SJCRH30 (cell line): ENCODE measurements at regions not wholly inside any gene's neighbourhood (a gene's known extent, or its start where the extent isn't known, plus 50 kb on each side); places are given as distances from the start of the nearest gene placed in this dataset.
"Not testable (repeated sequence)": the region's sequence is repeated elsewhere in the genome, so short reads cannot be mapped to it uniquely, and the experiment has no call there.

Source experiments
- DNase-seq, 2 experiments: peaks; one replicate each; pipeline ENCODE4 v3.0.0-alpha.2; 2015 to 2020
- H3K27ac ChIP-seq: fragments of 250-450 bp; sonication (Bioruptor Pico); 2 replicates; pipeline ENCODE4 v1.5.1; 2020; ENCODE audit warnings: mild to moderate bottlenecking, moderate library complexity
- H3K27me3 ChIP-seq: fragments of 250-450 bp; sonication (Bioruptor Pico); 2 replicates; pipeline ENCODE4 v1.5.1; 2020; ENCODE audit warnings: mild to moderate bottlenecking, moderate library complexity
- H3K36me3 ChIP-seq: fragments of 250-450 bp; sonication (Bioruptor Pico); 2 replicates; pipeline ENCODE4 v1.5.1; 2020; ENCODE audit warnings: mild to moderate bottlenecking, moderate library complexity
- H3K4me1 ChIP-seq: fragments of 250-450 bp; sonication (Bioruptor Pico); 2 replicates; pipeline ENCODE4 v1.5.1; 2020; ENCODE audit warnings: mild to moderate bottlenecking, moderate library complexity
- H3K4me3 ChIP-seq: fragments of 250-450 bp; sonication (Bioruptor Pico); 2 replicates; pipeline ENCODE4 v1.5.1; 2020; ENCODE audit warnings: mild to moderate bottlenecking, moderate library complexity
- H3K9me3 ChIP-seq: fragments of 250-450 bp; sonication (Bioruptor Pico); replicated peaks from 2 replicates; pipeline ENCODE4 v1.5.1; 2020; ENCODE audit warnings: mild to moderate bottlenecking, moderate library complexity

- Histone ChIP-seq H3K27ac (no peak overlapping the region), H3K9me3 (no peaks in the 10 kb centered on the region), H3K27me3 (no peaks in the 10 kb centered on the region), H3K4me3 (no peak overlapping the region), H3K4me1 (no peaks in the 10 kb centered on the region), H3K36me3 (no peaks in the 10 kb centered on the region)
- no peak for DNase-seq
These were observed 88.8 kb downstream of the OAT start for GRCh38 chr10:124329941-124330340.

- no peak for DNase-seq
- no peak overlapping the region for H3K4me3 ChIP-seq
- H3K27me3 ChIP-seq: no peaks in the 10 kb centered on the region
- H3K9me3 ChIP-seq: no peaks in the 10 kb centered on the region
- H3K4me1 ChIP-seq: no peaks in the 10 kb centered on the region
- no peak overlapping the region for H3K27ac ChIP-seq
- no peaks in the 10 kb centered on the region for H3K36me3 ChIP-seq
These were observed 89.4 kb downstream of the OAT start for GRCh38 chr10:124329362-124329761.

DNA sequence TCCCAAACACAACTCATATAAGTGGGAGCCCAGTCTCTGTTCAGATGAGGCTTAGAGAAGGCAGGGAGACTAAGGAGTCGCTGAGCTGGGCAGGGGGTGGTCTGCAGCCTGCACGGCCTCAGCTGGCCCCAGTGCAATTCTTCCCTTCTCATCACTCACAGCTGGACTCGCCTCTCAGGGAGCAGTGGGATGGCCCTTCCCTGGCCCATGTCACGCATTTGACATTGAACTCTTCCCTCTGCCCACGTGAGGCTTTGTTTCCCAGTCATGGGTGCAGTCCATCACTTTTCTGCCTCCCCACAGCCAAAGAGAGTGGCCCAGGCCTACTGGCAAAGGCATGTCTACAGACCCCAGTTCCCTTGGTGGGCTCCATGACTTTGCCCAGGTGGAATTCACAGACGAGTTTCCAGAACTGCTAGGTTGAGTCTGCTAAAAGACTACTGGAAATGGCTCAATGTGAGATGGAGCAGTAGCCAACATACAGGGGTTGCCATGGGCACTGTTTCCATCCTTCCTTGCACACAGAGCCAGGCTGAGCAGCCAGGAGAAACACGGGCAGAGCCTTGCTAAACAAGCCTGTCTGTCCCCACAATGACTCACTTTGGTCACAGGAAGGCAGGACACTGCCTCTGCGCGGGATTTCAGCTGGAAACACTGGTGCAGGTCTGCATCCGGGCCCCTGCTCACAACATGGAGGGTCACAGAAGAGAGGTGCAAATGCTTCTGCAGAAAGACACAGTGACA, 90.1 kb downstream of the OAT start:
- Histone ChIP-seq H3K27ac (no peak overlapping the region), H3K27me3 (no peaks in the 10 kb centered on the region), H3K4me1 (no peaks in the 10 kb centered on the region), H3K36me3 (no peaks in the 10 kb centered on the region), H3K4me3 (no peak overlapping the region), H3K9me3 (no peaks in the 10 kb centered on the region)
- no peak for DNase-seq

- H3K27me3 ChIP-seq: no peaks in the 10 kb centered on the region
- H3K9me3 ChIP-seq: no peaks in the 10 kb centered on the region
- H3K36me3 ChIP-seq: no peaks in the 10 kb centered on the region
- no peaks in the 10 kb centered on the region for H3K4me1 ChIP-seq
- DNase-seq: no peak
- H3K4me3 ChIP-seq: no peak overlapping the region
- H3K27ac ChIP-seq: no peak overlapping the region
These were observed 92.6 kb downstream of the OAT start for GRCh38 chr10:124325998-124326636.

- Histone ChIP-seq H3K27me3 (no peaks in the 10 kb centered on the region), H3K27ac (no peak overlapping the region), H3K9me3 (no peaks in the 10 kb centered on the region), H3K4me3 (no peak overlapping the region), H3K4me1 (no peaks in the 10 kb centered on the region), H3K36me3 (no peaks in the 10 kb centered on the region)
- no peak for DNase-seq
These were observed 93.1 kb downstream of the OAT start for GRCh38 chr10:124325633-124325914.

DNA sequence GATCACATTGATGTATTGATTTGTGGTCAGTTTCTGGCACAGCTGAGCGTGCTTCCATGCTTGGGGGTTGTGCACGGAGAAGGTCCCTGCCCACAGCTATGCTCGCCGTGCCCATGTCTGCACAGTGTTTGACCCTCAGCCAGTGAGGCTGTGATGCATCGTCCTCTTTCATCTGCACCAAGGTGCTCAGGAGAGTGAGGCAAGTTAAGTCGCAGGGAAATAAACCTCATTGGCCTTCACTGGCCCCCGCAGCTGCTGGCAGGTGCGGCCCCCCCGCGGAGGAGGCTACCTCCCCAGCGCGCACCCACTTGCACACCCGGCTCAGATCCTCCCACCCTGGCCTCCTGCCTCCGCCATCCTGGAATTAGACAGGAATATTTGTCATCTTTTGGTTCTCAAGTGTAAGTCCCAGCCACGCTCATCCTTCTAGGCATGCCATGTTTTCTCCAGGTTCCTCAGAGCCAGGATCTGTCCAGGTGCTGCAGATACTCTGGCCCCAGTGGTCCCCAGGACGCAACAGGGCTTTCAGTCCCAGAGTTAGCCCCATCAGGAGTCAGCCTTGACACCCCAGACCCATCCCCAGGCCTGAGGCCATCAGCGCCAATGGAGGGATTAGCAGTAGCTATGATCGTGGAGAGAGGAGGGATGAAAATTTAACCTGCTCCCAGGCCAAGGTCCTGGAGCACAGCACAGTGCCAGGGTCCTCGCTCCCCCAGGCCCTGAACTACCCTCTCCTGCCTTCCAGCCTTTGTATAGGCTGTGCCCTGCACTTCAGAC, 93.7 kb downstream of the OAT start:
- H3K27ac ChIP-seq: no peak overlapping the region
- H3K4me1 ChIP-seq: no peaks in the 10 kb centered on the region
- H3K27me3 ChIP-seq: no peaks in the 10 kb centered on the region
- H3K4me3 ChIP-seq: no peak overlapping the region
- H3K36me3 ChIP-seq: no peaks in the 10 kb centered on the region
- DNase-seq: no peak
- H3K9me3 ChIP-seq: no peaks in the 10 kb centered on the region

DNA sequence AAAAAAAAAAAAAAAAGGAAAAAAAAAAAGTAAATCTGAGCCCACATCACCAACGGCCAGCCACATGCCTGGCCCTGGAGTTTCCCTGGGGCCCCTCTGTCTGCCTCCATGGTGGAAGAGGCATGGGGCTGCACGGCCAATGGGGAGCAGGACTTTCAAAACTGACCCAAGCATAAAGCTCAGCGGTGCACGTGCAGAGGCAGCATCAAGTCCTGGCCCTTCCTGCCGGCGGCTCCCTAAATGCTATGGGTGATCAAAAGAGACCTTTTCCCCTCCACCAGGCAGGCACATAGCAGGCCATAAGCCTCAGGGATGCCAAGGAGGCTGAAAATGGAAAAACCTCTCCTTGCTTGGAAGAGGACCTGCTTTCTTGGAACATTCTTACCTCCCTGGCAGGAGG, 94.3 kb downstream of the OAT start:
- no peaks in the 10 kb centered on the region for H3K27me3 ChIP-seq
- H3K36me3 ChIP-seq: no peaks in the 10 kb centered on the region
- no peak overlapping the region for H3K27ac ChIP-seq
- no peaks in the 10 kb centered on the region for H3K4me1 ChIP-seq
- H3K4me3 ChIP-seq: no peak overlapping the region
- no peak for DNase-seq
- no peaks in the 10 kb centered on the region for H3K9me3 ChIP-seq

GRCh38 chr10:124323806-124324205, 94.9 kb downstream of the OAT start:
- Histone ChIP-seq H3K4me1 (no peaks in the 10 kb centered on the region), H3K27me3 (no peaks in the 10 kb centered on the region), H3K4me3 (no peak overlapping the region), H3K36me3 (no peaks in the 10 kb centered on the region), H3K9me3 (no peaks in the 10 kb centered on the region), H3K27ac (no peak overlapping the region)
- no peak for DNase-seq

- no peaks in the 10 kb centered on the region for H3K4me1 ChIP-seq
- H3K4me3 ChIP-seq: no peak overlapping the region
- H3K36me3 ChIP-seq: no peaks in the 10 kb centered on the region
- H3K27me3 ChIP-seq: no peaks in the 10 kb centered on the region
- H3K9me3 ChIP-seq: no peaks in the 10 kb centered on the region
- H3K27ac ChIP-seq: no peak overlapping the region
- DNase-seq: peak in 1 of 2 experiments; percentile 20
These were observed 95.5 kb downstream of the OAT start for GRCh38 chr10:124323111-124323725.

DNA sequence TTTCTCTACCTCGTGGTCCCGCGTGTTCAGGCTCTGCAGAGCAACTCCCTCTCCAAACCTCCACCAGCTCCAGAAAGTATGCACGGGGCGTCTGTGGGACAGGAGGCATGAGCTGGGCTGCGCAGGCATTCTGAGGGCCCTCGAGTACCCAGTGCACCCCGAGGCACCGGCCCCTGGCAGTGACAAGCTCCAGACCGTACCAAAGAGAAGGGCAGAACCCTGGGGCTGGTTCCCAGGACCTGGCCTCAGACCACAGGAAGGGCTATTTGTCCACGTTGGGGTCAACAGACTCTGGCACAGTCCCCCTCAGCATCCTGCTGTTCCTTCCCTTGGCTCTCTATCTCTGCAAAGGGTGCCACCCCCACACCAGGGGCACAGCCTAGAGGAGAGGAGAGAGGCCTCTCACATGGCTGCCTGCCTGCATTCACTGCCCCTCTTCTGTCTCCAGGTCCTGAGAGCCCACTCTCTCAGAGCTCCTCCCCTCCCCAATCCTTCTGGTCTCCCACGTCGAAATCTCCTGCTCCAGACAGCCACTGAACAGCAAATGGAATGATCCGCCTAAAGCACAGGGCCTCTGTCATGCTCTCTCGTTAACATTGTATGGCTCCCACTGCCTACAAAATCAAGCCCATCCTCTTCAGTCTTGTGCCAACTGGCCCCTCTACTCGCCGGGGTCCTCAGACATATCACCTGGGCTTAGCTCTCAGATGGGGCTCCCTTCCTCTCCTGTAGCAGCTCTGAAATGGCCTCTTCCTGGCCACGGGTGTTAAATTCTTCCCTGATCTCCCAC, 96.3 kb downstream of the OAT start:
- Histone ChIP-seq H3K4me1 (no peaks in the 10 kb centered on the region), H3K36me3 (no peaks in the 10 kb centered on the region), H3K27me3 (no peaks in the 10 kb centered on the region), H3K27ac (no peak overlapping the region), H3K9me3 (no peaks in the 10 kb centered on the region), H3K4me3 (no peak overlapping the region)
- DNase-seq: no peak

DNA sequence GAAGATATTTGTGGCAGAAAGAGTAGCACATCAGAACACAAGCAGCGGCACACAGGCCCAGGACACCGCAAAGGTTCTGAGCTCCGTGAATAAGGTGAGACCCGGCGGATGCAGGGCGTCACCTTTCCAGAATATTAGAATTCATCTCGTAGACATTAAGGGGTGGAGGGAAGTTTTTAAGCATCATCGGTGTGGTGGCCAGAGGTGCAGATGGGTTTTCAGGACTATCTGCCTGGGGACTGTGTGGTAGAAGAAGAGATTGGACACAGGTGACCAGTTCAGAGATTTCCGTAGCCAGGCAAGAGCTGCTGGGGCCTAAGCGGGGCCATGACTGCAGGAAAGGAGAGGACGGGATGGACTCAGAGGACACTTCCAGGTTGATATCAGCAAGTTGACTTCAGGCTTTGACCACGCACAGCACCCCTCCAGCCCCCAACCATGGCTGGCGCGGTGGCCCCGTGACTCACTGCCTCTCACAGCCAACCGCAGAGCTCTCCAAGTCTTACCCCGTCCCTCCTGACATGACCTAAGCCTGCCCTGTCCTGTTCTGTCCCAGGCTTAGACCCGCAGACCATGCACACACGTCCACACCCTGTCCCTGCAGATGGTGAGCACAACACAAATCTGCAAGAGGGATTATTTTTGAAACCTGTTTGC, 97.2 kb downstream of the OAT start:
- Histone ChIP-seq H3K4me3 (no peak overlapping the region), H3K36me3 (no peaks in the 10 kb centered on the region), H3K27me3 (no peaks in the 10 kb centered on the region), H3K27ac (no peak overlapping the region), H3K4me1 (no peaks in the 10 kb centered on the region), H3K9me3 (no peaks in the 10 kb centered on the region)
- no peak for DNase-seq

DNA sequence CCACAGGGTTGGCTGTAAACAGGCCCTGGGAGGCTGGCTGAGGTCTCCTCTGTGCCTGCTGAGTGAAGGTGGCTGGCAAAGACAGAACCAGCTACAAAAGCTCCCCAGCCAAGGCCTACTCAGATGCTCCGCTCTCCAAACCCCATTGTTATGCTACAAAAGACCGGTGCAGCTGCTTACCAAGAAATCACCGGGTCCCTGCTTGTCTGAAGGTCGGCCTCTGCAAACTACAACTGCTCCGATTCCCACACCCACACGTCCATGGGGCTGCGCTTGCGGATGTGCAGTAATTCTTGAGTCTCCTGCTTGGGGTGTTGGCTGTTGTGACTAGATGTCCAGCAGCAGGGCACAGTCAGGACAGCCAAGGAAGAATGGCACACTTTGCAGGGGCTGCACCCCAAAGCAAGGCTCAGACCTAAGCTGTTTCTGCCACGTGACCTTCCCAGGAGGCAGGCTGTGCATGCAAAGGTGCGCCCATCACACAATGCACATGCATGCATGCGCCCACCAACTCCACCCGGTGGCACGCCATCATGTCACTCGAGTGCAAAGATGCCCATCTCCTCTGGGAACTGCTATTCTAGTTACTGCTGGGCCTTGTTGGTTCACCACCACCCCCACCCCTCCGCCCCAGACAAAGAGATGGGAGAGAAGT, 97.8 kb downstream of the OAT start:
- Histone ChIP-seq H3K4me1 (no peaks in the 10 kb centered on the region), H3K9me3 (no peaks in the 10 kb centered on the region), H3K27ac (no peak overlapping the region), H3K4me3 (no peak overlapping the region), H3K36me3 (no peaks in the 10 kb centered on the region), H3K27me3 (no peaks in the 10 kb centered on the region)
- no peak for DNase-seq

- Histone ChIP-seq H3K4me3 (no peak overlapping the region), H3K4me1 (no peaks in the 10 kb centered on the region), H3K9me3 (no peaks in the 10 kb centered on the region), H3K27me3 (no peaks in the 10 kb centered on the region), H3K36me3 (no peaks in the 10 kb centered on the region), H3K27ac (no peak overlapping the region)
- no peak for DNase-seq
These were observed 98.8 kb downstream of the OAT start for GRCh38 chr10:124319926-124320391.

- not testable (repeated sequence) for H3K9me3 ChIP-seq, H3K4me3 ChIP-seq, H3K4me1 ChIP-seq, DNase-seq, H3K27me3 ChIP-seq, H3K27ac ChIP-seq, H3K36me3 ChIP-seq
These were observed 99.2 kb downstream of the OAT start for GRCh38 chr10:124319520-124319919.
